Inflammatory macrophage treated with lipopolysaccharide for 1 hour (primary cell): ENCODE measurements at regions not wholly inside any gene's neighbourhood (a gene's known extent, or its start where the extent isn't known, plus 50 kb on each side); places are given as distances from the start of the nearest gene placed in this dataset.

Source experiments
- DNase-seq, 2 donors: peaks; one replicate each; pipeline ENCODE4 v3.0.0-alpha.2; 2020 to 2022

DNA sequence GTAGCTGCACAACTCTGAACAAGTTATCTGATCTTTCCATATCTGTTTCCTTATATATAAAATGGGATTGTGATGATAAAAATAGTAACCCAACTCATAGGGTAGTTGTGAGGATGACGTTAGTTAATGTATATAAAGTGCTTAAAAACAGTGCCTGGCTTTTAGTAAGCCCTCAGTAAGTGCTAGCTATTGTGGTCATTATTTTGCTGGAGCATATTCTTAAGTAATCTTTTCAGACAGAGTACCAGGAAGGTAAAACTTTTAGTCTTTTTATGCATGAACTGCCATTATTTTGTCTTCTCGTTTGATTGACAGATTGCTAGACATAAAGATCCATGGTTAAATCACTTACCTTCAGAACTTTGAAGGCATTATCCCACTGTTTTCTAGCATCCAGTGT is 62.5 kb upstream of the SIM2 start:
- DNase-seq: no peak

- DNase-seq: no peak
Observed at GRCh38 chr21:36639769-36640168, 59.1 kb upstream of the SIM2 start.

GRCh38 chr21:36640174-36640720 is 58.7 kb upstream of the SIM2 start:
- no peak for DNase-seq

GRCh38 chr21:36640721-36641244 is 58.1 kb upstream of the SIM2 start:
- no peak for DNase-seq

GRCh38 chr21:36641346-36641745 is 57.6 kb upstream of the SIM2 start:
- DNase-seq: no peak

- no peak for DNase-seq
Observed at GRCh38 chr21:36641886-36642285, 57.0 kb upstream of the SIM2 start.

GRCh38 chr21:36642777-36643176 is 56.1 kb upstream of the SIM2 start:
- DNase-seq: no peak

- no peak for DNase-seq
Observed at GRCh38 chr21:36643374-36644250, 55.3 kb upstream of the SIM2 start.

- DNase-seq: no peak
Observed at GRCh38 chr21:36646011-36646410, 52.9 kb upstream of the SIM2 start.

GRCh38 chr21:36646645-36647044 is 52.3 kb upstream of the SIM2 start:
- no peak for DNase-seq

DNA sequence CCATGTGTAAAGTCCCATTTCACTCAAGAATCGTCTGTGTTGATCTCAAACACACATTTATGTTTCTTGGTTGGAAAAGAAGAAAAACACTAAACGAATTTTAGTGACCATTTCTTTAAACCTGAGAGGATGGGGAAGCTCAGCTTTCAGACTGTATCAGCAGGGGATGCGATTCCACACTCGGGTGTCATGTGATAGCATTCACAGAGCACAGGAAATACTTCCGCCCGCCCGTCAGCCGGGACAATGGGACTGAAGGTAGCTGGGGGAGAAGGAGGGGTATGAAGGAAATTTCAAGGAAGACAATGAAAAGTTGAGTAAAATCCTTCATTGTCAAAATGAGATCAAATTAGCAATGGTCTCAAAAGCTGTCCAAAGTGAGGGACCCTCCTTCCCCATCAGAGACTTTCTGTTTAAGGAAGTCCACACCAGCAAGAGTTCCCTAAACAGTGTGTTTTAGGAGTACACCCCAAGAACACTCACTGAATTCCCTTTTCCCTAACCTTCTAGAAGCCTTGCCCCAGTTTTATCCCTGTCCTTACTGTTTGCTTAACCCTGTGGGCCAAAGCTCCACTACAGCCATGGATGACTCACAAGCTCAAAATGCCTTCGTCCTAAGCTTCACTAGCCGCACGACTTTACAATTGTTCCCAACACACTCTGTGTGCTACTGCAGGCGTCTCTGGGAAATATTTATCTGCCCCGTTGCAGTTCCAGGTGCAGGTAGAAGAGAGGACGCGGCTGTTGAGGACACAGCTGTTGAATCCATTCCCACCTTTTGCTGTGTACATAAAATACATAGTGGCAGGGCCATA is 51.4 kb upstream of the SIM2 start:
- no peak for DNase-seq
